Smooth muscle cell (in vitro differentiated cells): ENCODE measurements at regions not wholly inside any gene's neighbourhood (a gene's known extent, or its start where the extent isn't known, plus 50 kb on each side); places are given as distances from the start of the nearest gene placed in this dataset.

Experiments used
- DNase-seq: peaks from one replicate; lab custom pipeline; 2025; ENCODE audit not compliant: unreplicated experiment; lab: John Stamatoyannopoulos, UW
- H2AFZ ChIP-seq: fragments of 200-600 bp; sonication (generic); 2 replicates; pipeline ENCODE4 v1.6.0; 2016; ENCODE audit warnings: antibody characterized with exemption, low read depth, mild to moderate bottlenecking
- H3F3A ChIP-seq: fragments of 200-600 bp; sonication (generic); 2 replicates; pipeline ENCODE4 v1.6.0; 2017; ENCODE audit warnings: antibody characterized with exemption, low read depth
- H3K27ac ChIP-seq: fragments of 200-600 bp; sonication (generic); 2 replicates; pipeline ENCODE4 v1.5.1; 2016; ENCODE audit warnings: low read depth, mild to moderate bottlenecking
- H3K27me3 ChIP-seq: fragments of 200-600 bp; sonication (generic); 2 replicates; pipeline ENCODE4 v1.6.1; 2016; ENCODE audit warnings: low read depth, mild to moderate bottlenecking
- H3K36me3 ChIP-seq: fragments of 200-600 bp; sonication (generic); 2 replicates; pipeline ENCODE4 v1.5.1; 2016; ENCODE audit warnings: low read depth
- H3K4me1 ChIP-seq: fragments of 200-600 bp; sonication (generic); 2 replicates; pipeline ENCODE4 v1.5.1; 2016; ENCODE audit warnings: low read depth
- H3K4me2 ChIP-seq: fragments of 200-600 bp; sonication (generic); 2 replicates; pipeline ENCODE4 v1.6.0; 2016; ENCODE audit warnings: mild to moderate bottlenecking
- H3K4me3 ChIP-seq: fragments of 200-600 bp; sonication (generic); 2 replicates; pipeline ENCODE4 v1.5.1; 2016; ENCODE audit warnings: mild to moderate bottlenecking
- H3K79me2 ChIP-seq: fragments of 200-600 bp; sonication (generic); 2 replicates; pipeline ENCODE4 v1.6.0; 2016; ENCODE audit warnings: low read depth, mild to moderate bottlenecking
- H3K9ac ChIP-seq: fragments of 200-600 bp; sonication (generic); 2 replicates; pipeline ENCODE4 v1.6.0; 2016; ENCODE audit warnings: low read depth
- H3K9me3 ChIP-seq: fragments of 200-600 bp; sonication (generic); replicated peaks from 2 replicates; pipeline ENCODE4 v1.5.1; 2016; ENCODE audit warnings: low read depth
- H4K20me1 ChIP-seq: fragments of 200-600 bp; sonication (generic); 2 replicates; pipeline ENCODE4 v1.6.0; 2016; ENCODE audit warnings: low read depth
- WGBS: methylation state at CpG from one replicate; pipeline ENCODE4 v1.1.7; 2016; ENCODE audit warnings: low lambda C conversion rate; 5-methylcytosine and 5-hydroxymethylcytosine counted together
- TF ChIP-seq, protein P1 (sequence below): fragments of 200-600 bp; sonication (generic); IDR thresholded peaks from 2 replicates; pipeline ENCODE4 v1.5.1; 2017; ENCODE audit warnings: borderline replicate concordance, mild to moderate bottlenecking, antibody characterized with exemption; ENCODE audit not compliant: insufficient read depth, poor library complexity, severe bottlenecking

DNA sequence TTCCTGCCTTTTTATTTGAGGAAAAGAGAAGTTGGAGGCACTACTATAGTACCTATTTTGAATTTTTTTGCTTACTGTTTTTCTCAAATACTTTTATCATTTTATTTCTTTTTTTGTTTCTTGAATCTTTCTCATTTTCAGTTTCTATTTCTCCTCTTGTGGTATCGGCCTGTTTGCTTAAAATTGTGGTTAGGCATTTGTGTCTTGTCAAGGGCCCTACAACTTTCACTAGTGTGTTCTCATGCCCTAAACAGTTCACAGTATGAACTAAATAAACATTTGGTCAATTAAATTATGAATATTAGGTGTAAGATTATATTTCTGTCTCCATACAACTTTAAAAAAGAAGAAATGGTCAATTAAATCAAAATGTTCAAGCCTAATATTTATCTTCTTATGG lies 613.5 kb downstream of the MBD2 start:
- no peak overlapping the region for H2AFZ ChIP-seq
- TF ChIP-seq, protein P1, sequence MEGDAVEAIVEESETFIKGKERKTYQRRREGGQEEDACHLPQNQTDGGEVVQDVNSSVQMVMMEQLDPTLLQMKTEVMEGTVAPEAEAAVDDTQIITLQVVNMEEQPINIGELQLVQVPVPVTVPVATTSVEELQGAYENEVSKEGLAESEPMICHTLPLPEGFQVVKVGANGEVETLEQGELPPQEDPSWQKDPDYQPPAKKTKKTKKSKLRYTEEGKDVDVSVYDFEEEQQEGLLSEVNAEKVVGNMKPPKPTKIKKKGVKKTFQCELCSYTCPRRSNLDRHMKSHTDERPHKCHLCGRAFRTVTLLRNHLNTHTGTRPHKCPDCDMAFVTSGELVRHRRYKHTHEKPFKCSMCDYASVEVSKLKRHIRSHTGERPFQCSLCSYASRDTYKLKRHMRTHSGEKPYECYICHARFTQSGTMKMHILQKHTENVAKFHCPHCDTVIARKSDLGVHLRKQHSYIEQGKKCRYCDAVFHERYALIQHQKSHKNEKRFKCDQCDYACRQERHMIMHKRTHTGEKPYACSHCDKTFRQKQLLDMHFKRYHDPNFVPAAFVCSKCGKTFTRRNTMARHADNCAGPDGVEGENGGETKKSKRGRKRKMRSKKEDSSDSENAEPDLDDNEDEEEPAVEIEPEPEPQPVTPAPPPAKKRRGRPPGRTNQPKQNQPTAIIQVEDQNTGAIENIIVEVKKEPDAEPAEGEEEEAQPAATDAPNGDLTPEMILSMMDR: no peak
- no peak overlapping the region for H3K9ac ChIP-seq
- H3K9me3 ChIP-seq: no peaks in the 10 kb centered on the region
- no peak for DNase-seq
- H3F3A ChIP-seq: no peaks in the 10 kb centered on the region
- no peak overlapping the region for H3K4me3 ChIP-seq
- no peaks in the 10 kb centered on the region for H3K36me3 ChIP-seq
- H4K20me1 ChIP-seq: no peaks in the 10 kb centered on the region
- WGBS: 100% methylated on average over 1 of the region's 1 CpG
- H3K4me2 ChIP-seq: no peak overlapping the region
- H3K4me1 ChIP-seq: no peaks in the 10 kb centered on the region
- H3K27me3 ChIP-seq: no peaks in the 10 kb centered on the region
- no peak overlapping the region for H3K27ac ChIP-seq
- no peaks in the 10 kb centered on the region for H3K79me2 ChIP-seq

DNA sequence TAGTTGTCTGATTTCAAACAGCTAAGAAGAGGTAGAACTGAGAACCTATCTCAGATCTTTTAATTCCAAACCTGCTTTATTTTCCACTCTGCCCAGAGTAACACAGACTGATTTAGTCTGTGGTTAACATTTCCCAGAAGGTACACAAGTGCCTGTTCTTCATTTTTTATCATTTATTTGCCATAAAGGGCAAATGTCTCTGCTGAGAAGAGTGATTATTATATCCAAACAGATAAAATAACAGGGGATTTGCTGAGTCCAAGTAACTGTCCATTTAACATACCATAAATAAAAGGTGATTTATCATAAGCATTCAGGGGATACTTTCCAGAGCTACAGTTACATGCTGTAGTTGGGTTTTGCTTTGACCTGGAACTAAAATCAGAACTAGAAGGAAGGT lies 617.7 kb downstream of the MBD2 start:
- H3K9ac ChIP-seq: no peak overlapping the region
- H3K4me1 ChIP-seq: no peaks in the 10 kb centered on the region
- H3K9me3 ChIP-seq: no peaks in the 10 kb centered on the region
- H3K27ac ChIP-seq: no peak overlapping the region
- no peaks in the 10 kb centered on the region for H3F3A ChIP-seq
- H3K27me3 ChIP-seq: no peaks in the 10 kb centered on the region
- H3K4me2 ChIP-seq: no peak overlapping the region
- H3K36me3 ChIP-seq: no peaks in the 10 kb centered on the region
- no peaks in the 10 kb centered on the region for H3K79me2 ChIP-seq
- TF ChIP-seq, protein P1: no peak
- H4K20me1 ChIP-seq: no peaks in the 10 kb centered on the region
- H2AFZ ChIP-seq: no peak overlapping the region
- no peak for DNase-seq
- H3K4me3 ChIP-seq: no peak overlapping the region

DNA sequence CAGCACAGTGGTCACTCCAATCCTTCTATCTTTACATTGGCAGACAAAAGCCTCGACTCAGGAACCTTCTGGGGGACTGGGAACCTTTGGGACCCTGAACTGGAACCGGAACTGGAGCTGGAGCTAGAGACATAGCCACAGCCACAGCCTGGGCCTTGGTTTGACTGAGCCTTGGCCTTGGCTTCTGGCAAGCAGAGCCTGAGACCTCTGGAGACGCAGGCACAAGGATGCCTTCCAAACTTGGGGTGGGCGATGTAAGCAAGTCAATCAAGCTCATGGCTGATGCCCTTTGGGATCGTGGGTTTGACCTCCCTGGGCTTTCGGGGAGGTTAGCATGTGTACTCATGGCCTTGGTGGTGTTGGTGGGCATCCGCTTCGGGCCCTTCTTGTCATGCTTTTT lies 619.3 kb downstream of the MBD2 start:
- H3K4me1 ChIP-seq: no peaks in the 10 kb centered on the region
- H3K79me2 ChIP-seq: no peaks in the 10 kb centered on the region
- no peaks in the 10 kb centered on the region for H3K27me3 ChIP-seq
- no peak overlapping the region for H3K27ac ChIP-seq
- H2AFZ ChIP-seq: no peak overlapping the region
- no peaks in the 10 kb centered on the region for H3F3A ChIP-seq
- H3K36me3 ChIP-seq: no peaks in the 10 kb centered on the region
- DNase-seq: no peak
- no peak overlapping the region for H3K9ac ChIP-seq
- 91% methylated on average over 8 of the region's 8 CpGs for WGBS
- H3K9me3 ChIP-seq: no peaks in the 10 kb centered on the region
- no peak overlapping the region for H3K4me2 ChIP-seq
- TF ChIP-seq, protein P1: no peak
- H4K20me1 ChIP-seq: no peaks in the 10 kb centered on the region
- H3K4me3 ChIP-seq: no peak overlapping the region

DNA sequence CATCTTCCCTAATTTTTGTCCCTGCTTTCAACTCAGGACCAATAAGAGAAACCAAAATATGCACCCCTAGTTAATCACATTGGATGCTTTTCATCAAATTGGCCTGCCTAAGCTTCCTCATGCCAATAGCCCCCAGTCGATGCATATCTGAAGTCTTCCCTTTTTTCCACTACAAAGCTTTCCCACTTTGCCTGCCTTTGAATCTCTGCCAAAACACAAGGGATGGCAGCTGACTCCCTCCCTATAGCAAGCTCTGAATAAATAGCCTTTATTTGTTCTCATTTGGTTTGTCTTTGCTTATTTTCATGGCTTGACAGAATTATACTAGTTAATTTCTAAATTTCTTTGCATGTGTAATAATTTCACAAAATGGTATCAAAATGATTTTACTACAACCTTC lies 621.2 kb downstream of the MBD2 start:
- H3K4me2 ChIP-seq: no peak overlapping the region
- 52% methylated on average over 1 of the region's 1 CpG for WGBS
- H3K79me2 ChIP-seq: no peaks in the 10 kb centered on the region
- no peak overlapping the region for H3K9ac ChIP-seq
- TF ChIP-seq, protein P1: no peak
- no peaks in the 10 kb centered on the region for H3K4me1 ChIP-seq
- no peaks in the 10 kb centered on the region for H3K36me3 ChIP-seq
- no peak overlapping the region for H3K4me3 ChIP-seq
- H3F3A ChIP-seq: no peaks in the 10 kb centered on the region
- no peak for DNase-seq
- no peaks in the 10 kb centered on the region for H3K9me3 ChIP-seq
- no peak overlapping the region for H3K27ac ChIP-seq
- no peaks in the 10 kb centered on the region for H4K20me1 ChIP-seq
- no peaks in the 10 kb centered on the region for H3K27me3 ChIP-seq
- H2AFZ ChIP-seq: no peak overlapping the region
